8988T (cell line): ENCODE measurements at regions not wholly inside any gene's neighbourhood (a gene's known extent, or its start where the extent isn't known, plus 50 kb on each side); places are given as distances from the start of the nearest gene placed in this dataset.

ENCODE experiments used
- DNase-seq: peaks from one replicate; pipeline ENCODE4 v3.0.0; 2011

- DNase-seq = no peak
These were observed 339.0 kb downstream of the METTL15 start for GRCh38 chr11:28447226-28447625.

- DNase-seq = no peak
These were observed 333.9 kb downstream of the METTL15 start for GRCh38 chr11:28442131-28442530.

GRCh38 chr11:28439403-28439802 is 331.2 kb downstream of the METTL15 start:
- DNase-seq = no peak

GRCh38 chr11:28420099-28420498 is 311.9 kb downstream of the METTL15 start:
- DNase-seq = no peak

- no peak for DNase-seq
These were observed 309.6 kb downstream of the METTL15 start for GRCh38 chr11:28417601-28418323.

- DNase-seq = no peak
These were observed 303.8 kb downstream of the METTL15 start for GRCh38 chr11:28412029-28412428.

GRCh38 chr11:28401446-28401845 is 293.3 kb downstream of the METTL15 start:
- DNase-seq = no peak

- DNase-seq = no peak
These were observed 292.3 kb downstream of the METTL15 start for GRCh38 chr11:28400331-28401100.

- no peak for DNase-seq
These were observed 285.2 kb downstream of the METTL15 start for GRCh38 chr11:28393348-28393747.

- no peak for DNase-seq
These were observed 276.2 kb downstream of the METTL15 start for GRCh38 chr11:28384418-28384817.

- no peak for DNase-seq
These were observed 275.3 kb downstream of the METTL15 start for GRCh38 chr11:28383456-28383855.
